ENCODE measurements at regions not wholly inside any gene's neighbourhood (a gene's known extent, or its start where the extent isn't known, plus 50 kb on each side); places are given as distances from the start of the nearest gene placed in this dataset.

- TF ChIP-seq CTCF (IDR thresholded peaks at IDR 0.05) (no peak), GABPA (IDR thresholded peaks at IDR 0.05; ENCODE audit: low read depth) (no peak), USF2 (IDR thresholded peaks at IDR 0.05; ENCODE audit: borderline replicate concordance, low read depth, low read length) (no peak), TAF1 (IDR thresholded peaks at IDR 0.05; ENCODE audit: borderline replicate concordance, low read depth, low read length) (no peak), RXRA (IDR thresholded peaks at IDR 0.05; ENCODE audit: borderline replicate concordance, low read depth) (no peak), MEF2A (IDR thresholded peaks at IDR 0.05; ENCODE audit: borderline replicate concordance, low read depth) (no peak), JUND (IDR thresholded peaks at IDR 0.05) (no peak), NRF1 (IDR thresholded peaks at IDR 0.05; ENCODE audit: low read depth, low read length) (no peak), TEAD4 (IDR thresholded peaks at IDR 0.05; ENCODE audit: borderline replicate concordance, insufficient read depth) (no peak), RAD21 (IDR thresholded peaks at IDR 0.05; ENCODE audit: low read length) (no peak)
These were observed 301.8 kb upstream of the CBLB start for GRCh38 chr3:106170636-106171035.

Data from SK-N-SH (cell line).